ENCODE measurements at regions not wholly inside any gene's neighbourhood (a gene's known extent, or its start where the extent isn't known, plus 50 kb on each side); places are given as distances from the start of the nearest gene placed in this dataset.

DNA sequence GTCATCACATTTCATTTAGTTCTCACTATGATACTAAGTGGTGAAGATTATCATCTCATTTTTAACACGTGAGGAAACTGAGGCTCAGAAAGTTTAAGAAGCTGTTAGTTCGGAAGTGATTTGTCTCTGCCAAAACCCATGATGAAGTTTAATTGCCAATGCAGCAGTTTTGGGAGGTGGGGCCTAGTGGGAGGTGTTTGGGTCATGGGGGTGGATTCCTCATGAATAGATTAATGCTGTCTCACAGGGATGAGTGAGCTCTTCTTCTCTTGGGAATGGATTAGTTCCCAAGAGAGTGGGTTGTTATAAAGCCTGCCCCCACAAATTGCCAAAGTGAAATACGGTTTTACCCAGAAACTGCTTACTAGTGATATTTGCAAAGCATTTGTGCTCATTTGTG, 91.5 kb upstream of the IGF1 start:
- no peak for TF ChIP-seq POLR2A (IDR thresholded peaks at IDR 0.05)
- TF ChIP-seq, protein P1, sequence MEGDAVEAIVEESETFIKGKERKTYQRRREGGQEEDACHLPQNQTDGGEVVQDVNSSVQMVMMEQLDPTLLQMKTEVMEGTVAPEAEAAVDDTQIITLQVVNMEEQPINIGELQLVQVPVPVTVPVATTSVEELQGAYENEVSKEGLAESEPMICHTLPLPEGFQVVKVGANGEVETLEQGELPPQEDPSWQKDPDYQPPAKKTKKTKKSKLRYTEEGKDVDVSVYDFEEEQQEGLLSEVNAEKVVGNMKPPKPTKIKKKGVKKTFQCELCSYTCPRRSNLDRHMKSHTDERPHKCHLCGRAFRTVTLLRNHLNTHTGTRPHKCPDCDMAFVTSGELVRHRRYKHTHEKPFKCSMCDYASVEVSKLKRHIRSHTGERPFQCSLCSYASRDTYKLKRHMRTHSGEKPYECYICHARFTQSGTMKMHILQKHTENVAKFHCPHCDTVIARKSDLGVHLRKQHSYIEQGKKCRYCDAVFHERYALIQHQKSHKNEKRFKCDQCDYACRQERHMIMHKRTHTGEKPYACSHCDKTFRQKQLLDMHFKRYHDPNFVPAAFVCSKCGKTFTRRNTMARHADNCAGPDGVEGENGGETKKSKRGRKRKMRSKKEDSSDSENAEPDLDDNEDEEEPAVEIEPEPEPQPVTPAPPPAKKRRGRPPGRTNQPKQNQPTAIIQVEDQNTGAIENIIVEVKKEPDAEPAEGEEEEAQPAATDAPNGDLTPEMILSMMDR (IDR thresholded peaks at IDR 0.05): no peak
